SK-N-SH (cell line): ENCODE measurements at regions not wholly inside any gene's neighbourhood (a gene's known extent, or its start where the extent isn't known, plus 50 kb on each side); places are given as distances from the start of the nearest gene placed in this dataset.

Experiments used
- CHD2 ChIP-seq: fragments of 150-350 bp; IDR thresholded peaks from 2 replicates; pipeline ENCODE4 v1.6.1; 2018; ENCODE audit warnings: low read length; ENCODE audit not compliant: partially characterized antibody
- POLR2AphosphoS5 ChIP-seq: IDR thresholded peaks from 2 replicates; pipeline ENCODE4 v1.6.1; 2012; ENCODE audit warnings: low read depth, low read length
- RFX5 ChIP-seq: IDR thresholded peaks from 2 replicates; pipeline ENCODE4 v1.6.1; 2012; ENCODE audit warnings: mild to moderate bottlenecking, improper control_type of control experiment, low read length
- TF ChIP-seq, protein P1 (sequence below): fragments of 200-600 bp; sonication (generic); IDR thresholded peaks from 2 replicates; pipeline ENCODE4 v1.6.1; 2017; ENCODE audit warnings: antibody characterized with exemption, mild to moderate bottlenecking, moderate library complexity
- TF ChIP-seq, protein P2 (sequence below): IDR thresholded peaks from 2 replicates; pipeline ENCODE4 v1.6.1; 2012; ENCODE audit warnings: mild to moderate bottlenecking, low read depth, low read length, moderate library complexity

DNA sequence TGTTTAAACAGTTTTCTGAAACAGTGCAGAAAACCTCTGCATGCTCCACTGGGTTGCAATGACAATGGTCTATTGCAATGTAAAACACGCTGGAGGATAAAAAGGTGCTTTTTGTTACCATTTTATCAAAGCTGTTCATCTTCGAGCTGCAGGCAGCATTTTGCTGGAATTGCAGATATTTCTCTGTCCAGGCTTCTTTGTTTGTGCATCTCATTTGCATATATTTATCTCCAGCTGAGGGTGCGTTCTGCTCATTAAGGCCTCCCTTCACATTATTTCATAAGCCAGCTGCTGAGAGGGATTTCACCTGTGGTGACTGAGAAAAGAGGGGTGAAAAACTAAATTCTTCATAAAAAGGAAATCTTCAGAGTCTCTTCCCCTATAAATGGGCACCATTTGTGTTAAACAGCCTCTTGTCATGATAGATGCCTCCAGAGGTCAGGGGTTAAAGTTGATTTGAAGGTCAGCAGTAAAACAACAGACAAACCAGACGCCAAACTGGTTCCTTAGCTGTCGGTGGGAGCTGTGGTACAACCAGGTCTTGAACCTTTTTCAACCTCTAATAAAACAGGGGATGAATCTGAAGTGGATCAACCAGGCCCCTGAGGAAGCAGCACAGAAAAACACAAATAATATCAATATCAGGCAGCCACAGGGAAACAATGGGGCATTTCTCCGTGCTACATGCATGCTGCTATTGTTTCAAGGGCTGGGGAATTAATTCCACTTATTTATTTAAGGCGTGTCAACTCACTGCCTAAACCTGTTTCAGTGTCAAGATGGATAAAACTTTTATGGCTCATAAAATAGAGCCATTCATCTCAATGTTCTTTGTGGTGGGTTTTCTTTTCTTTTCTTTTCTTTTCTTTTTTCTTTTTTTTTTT lies 265.1 kb downstream of the MEIS1 start:
- TF ChIP-seq, protein P1, sequence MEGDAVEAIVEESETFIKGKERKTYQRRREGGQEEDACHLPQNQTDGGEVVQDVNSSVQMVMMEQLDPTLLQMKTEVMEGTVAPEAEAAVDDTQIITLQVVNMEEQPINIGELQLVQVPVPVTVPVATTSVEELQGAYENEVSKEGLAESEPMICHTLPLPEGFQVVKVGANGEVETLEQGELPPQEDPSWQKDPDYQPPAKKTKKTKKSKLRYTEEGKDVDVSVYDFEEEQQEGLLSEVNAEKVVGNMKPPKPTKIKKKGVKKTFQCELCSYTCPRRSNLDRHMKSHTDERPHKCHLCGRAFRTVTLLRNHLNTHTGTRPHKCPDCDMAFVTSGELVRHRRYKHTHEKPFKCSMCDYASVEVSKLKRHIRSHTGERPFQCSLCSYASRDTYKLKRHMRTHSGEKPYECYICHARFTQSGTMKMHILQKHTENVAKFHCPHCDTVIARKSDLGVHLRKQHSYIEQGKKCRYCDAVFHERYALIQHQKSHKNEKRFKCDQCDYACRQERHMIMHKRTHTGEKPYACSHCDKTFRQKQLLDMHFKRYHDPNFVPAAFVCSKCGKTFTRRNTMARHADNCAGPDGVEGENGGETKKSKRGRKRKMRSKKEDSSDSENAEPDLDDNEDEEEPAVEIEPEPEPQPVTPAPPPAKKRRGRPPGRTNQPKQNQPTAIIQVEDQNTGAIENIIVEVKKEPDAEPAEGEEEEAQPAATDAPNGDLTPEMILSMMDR = no peak
- TF ChIP-seq POLR2AphosphoS5 (no peak), RFX5 (no peak), CHD2 (peak; percentile 9)
- TF ChIP-seq, protein P2, sequence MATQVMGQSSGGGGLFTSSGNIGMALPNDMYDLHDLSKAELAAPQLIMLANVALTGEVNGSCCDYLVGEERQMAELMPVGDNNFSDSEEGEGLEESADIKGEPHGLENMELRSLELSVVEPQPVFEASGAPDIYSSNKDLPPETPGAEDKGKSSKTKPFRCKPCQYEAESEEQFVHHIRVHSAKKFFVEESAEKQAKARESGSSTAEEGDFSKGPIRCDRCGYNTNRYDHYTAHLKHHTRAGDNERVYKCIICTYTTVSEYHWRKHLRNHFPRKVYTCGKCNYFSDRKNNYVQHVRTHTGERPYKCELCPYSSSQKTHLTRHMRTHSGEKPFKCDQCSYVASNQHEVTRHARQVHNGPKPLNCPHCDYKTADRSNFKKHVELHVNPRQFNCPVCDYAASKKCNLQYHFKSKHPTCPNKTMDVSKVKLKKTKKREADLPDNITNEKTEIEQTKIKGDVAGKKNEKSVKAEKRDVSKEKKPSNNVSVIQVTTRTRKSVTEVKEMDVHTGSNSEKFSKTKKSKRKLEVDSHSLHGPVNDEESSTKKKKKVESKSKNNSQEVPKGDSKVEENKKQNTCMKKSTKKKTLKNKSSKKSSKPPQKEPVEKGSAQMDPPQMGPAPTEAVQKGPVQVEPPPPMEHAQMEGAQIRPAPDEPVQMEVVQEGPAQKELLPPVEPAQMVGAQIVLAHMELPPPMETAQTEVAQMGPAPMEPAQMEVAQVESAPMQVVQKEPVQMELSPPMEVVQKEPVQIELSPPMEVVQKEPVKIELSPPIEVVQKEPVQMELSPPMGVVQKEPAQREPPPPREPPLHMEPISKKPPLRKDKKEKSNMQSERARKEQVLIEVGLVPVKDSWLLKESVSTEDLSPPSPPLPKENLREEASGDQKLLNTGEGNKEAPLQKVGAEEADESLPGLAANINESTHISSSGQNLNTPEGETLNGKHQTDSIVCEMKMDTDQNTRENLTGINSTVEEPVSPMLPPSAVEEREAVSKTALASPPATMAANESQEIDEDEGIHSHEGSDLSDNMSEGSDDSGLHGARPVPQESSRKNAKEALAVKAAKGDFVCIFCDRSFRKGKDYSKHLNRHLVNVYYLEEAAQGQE = no peak
